BE2C (cell line): ENCODE measurements at regions not wholly inside any gene's neighbourhood (a gene's known extent, or its start where the extent isn't known, plus 50 kb on each side); places are given as distances from the start of the nearest gene placed in this dataset.

Source experiments
- DNase-seq: peaks from one replicate; pipeline ENCODE4 v3.0.0-alpha.2; 2020
- H3K27me3 ChIP-seq: fragments of 250-450 bp; sonication (Bioruptor Pico); 2 replicates; pipeline ENCODE4 v1.5.1; 2020; ENCODE audit warnings: mild to moderate bottlenecking
- H3K36me3 ChIP-seq: fragments of 250-450 bp; sonication (Bioruptor Pico); 2 replicates; pipeline ENCODE4 v1.5.1; 2020; ENCODE audit warnings: mild to moderate bottlenecking
- H3K4me1 ChIP-seq: fragments of 250-450 bp; sonication (Bioruptor Pico); 2 replicates; pipeline ENCODE4 v1.5.1; 2020
- H3K4me3 ChIP-seq: 2 replicates; pipeline ENCODE4 v1.5.1; 2011; ENCODE audit warnings: low read depth, low read length
- H3K9me3 ChIP-seq: fragments of 250-450 bp; sonication (Bioruptor Pico); 2 replicates; pipeline ENCODE4 v1.5.1; 2020
- TF ChIP-seq, protein P1 (sequence below): IDR thresholded peaks from 2 replicates; pipeline ENCODE4 v1.5.1; 2012; ENCODE audit warnings: mild to moderate bottlenecking, low read depth, low read length

DNA sequence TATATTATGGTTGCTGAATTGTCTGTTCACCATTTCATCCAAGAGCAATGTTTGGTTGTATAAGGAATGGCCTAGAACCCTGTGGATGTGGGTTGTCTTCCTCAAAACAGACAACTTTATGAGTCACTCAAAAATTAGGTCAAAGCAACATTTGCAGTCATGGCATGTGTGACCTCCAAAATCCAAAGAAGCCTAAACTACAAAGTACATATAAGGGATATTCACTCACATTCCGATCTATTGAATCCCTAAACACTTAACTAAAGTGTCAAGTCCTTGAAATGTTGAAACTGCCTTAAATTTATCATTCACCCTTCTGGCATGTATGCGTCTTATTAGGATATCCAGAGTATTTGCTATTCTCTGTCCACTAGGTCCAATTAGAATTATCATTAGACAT is 491.5 kb downstream of the NUF2 start:
- TF ChIP-seq, protein P1, sequence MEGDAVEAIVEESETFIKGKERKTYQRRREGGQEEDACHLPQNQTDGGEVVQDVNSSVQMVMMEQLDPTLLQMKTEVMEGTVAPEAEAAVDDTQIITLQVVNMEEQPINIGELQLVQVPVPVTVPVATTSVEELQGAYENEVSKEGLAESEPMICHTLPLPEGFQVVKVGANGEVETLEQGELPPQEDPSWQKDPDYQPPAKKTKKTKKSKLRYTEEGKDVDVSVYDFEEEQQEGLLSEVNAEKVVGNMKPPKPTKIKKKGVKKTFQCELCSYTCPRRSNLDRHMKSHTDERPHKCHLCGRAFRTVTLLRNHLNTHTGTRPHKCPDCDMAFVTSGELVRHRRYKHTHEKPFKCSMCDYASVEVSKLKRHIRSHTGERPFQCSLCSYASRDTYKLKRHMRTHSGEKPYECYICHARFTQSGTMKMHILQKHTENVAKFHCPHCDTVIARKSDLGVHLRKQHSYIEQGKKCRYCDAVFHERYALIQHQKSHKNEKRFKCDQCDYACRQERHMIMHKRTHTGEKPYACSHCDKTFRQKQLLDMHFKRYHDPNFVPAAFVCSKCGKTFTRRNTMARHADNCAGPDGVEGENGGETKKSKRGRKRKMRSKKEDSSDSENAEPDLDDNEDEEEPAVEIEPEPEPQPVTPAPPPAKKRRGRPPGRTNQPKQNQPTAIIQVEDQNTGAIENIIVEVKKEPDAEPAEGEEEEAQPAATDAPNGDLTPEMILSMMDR = no peak
- H3K36me3 ChIP-seq = no peaks in the 10 kb centered on the region
- H3K9me3 ChIP-seq = no peaks in the 10 kb centered on the region
- no peak overlapping the region for H3K4me3 ChIP-seq
- no peaks in the 10 kb centered on the region for H3K27me3 ChIP-seq
- H3K4me1 ChIP-seq = no peaks in the 10 kb centered on the region
- DNase-seq = no peak

DNA sequence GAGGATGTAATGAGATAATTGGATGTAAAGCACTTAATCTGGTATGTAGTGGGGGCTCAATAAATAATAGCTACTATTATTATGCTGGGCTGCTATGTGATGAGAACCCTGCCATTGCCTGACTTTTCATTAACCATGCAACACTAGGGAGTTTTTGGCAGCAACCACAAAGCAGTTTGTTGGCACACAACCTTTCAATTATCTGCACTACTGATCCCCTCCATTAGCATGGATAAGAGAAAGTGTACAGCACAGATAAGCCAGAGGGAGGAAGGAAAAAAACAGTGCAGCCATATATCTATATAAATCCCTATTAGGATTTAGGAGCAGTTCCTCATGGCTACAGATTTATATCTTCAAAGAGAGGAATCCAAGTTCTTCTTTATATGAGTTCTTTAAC is 498.5 kb downstream of the NUF2 start:
- TF ChIP-seq, protein P1 = no peak
- no peaks in the 10 kb centered on the region for H3K9me3 ChIP-seq
- H3K36me3 ChIP-seq = no peaks in the 10 kb centered on the region
- no peak for DNase-seq
- no peak overlapping the region for H3K4me3 ChIP-seq
- no peaks in the 10 kb centered on the region for H3K4me1 ChIP-seq
- H3K27me3 ChIP-seq = no peaks in the 10 kb centered on the region

DNA sequence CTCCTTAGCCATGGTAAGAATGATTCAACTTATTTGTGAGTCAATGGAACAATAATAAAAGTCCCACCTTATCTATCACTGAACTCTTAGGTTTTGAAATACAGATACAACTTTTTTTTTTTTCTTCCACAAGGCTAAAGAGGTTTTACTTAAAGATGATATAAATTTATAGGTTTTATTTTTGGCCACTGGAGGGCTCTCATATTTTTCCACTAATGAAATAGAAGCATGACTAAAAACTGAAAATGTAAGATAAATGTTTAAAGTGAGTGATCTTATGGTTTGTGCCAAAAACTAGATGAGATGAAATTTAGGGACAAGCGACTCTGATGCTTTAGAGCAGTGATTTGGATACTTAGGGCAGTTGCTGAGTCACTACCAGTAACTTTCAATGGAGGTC is 499.0 kb downstream of the NUF2 start:
- DNase-seq = no peak
- Histone ChIP-seq H3K27me3 (no peaks in the 10 kb centered on the region), H3K9me3 (no peaks in the 10 kb centered on the region), H3K4me1 (no peaks in the 10 kb centered on the region), H3K36me3 (no peaks in the 10 kb centered on the region), H3K4me3 (no peak overlapping the region)
- TF ChIP-seq, protein P1 = no peak

DNA sequence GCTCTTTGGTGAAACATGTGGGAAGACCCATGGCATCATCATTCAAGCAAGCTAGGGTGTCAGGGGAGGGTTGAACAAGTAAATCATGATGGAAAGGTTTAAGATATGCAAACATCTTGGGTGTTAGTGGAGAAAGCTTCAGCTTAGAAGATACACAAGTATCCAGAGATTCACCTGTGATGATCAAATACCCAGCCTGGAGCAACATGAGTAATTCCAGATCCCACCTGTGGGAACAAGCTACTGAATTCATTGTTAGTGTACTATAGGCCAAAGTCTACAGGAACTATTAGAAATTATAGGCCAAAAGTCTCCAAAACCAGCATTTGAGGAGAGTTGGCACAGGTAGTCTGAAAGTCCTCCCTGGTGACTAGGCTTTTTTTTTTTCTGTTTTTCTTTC is 499.9 kb downstream of the NUF2 start:
- Histone ChIP-seq H3K27me3 (no peaks in the 10 kb centered on the region), H3K36me3 (no peaks in the 10 kb centered on the region), H3K4me1 (no peaks in the 10 kb centered on the region), H3K9me3 (no peaks in the 10 kb centered on the region), H3K4me3 (no peak overlapping the region)
- TF ChIP-seq, protein P1 = no peak
- no peak for DNase-seq

DNA sequence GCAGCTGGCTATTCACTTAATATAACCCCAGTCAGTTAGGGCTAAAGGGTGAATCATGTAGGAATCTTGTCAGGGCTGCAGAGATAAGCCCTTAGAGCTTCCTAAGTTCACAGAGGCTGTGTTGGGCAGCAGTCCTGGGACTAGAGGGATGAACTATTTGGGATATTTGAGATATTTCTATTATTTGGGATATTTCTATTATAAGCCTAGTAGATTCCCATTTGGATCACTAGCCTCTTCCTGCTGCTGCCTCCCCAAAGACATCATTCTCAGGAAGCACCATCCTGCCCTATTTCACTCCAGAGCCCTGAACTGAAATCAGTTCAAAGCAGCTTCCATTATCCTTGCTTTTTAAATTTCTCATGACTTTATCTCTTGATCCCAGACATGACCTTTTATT is 501.3 kb downstream of the NUF2 start:
- Histone ChIP-seq H3K27me3 (no peaks in the 10 kb centered on the region), H3K4me1 (no peaks in the 10 kb centered on the region), H3K9me3 (no peaks in the 10 kb centered on the region), H3K36me3 (no peaks in the 10 kb centered on the region), H3K4me3 (no peak overlapping the region)
- DNase-seq = no peak
- TF ChIP-seq, protein P1 = no peak

DNA sequence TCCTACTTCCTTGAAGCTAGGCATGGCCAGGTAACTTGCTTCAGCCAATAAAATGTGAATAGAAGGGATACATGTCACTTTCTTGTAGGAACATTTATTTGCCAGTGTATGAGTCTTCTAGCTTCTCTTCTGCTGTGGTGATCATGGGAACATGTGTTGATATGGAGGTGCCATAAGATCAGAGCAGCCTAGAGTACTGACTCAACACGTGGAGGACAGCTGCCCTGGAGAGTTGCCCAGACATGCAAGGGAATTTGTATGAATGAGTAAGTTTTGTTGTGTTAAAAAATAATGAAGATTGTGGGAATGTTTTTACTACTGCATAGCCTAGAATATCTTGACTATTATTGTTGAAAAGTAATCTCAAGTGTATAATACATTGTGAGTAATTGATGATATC is 502.3 kb downstream of the NUF2 start:
- Histone ChIP-seq H3K27me3 (no peaks in the 10 kb centered on the region), H3K4me1 (no peaks in the 10 kb centered on the region), H3K36me3 (no peaks in the 10 kb centered on the region), H3K4me3 (no peak overlapping the region), H3K9me3 (no peaks in the 10 kb centered on the region)
- no peak for DNase-seq
- TF ChIP-seq, protein P1 = no peak
